ENCODE measurements at regions not wholly inside any gene's neighbourhood (a gene's known extent, or its start where the extent isn't known, plus 50 kb on each side); places are given as distances from the start of the nearest gene placed in this dataset.

GRCh38 chr20:11820838-11821237 is 96.9 kb upstream of the BTBD3 start:
- DNase-seq = no peak

- DNase-seq = no peak
These were observed 95.2 kb upstream of the BTBD3 start for GRCh38 chr20:11822540-11822794.

- DNase-seq = no peak
These were observed 91.4 kb upstream of the BTBD3 start for GRCh38 chr20:11826334-11826733.

- DNase-seq = no peak
These were observed 85.3 kb upstream of the BTBD3 start for GRCh38 chr20:11832397-11832796.

- no peak for DNase-seq
These were observed 84.8 kb upstream of the BTBD3 start for GRCh38 chr20:11832851-11833250.

GRCh38 chr20:11833825-11834224 is 83.9 kb upstream of the BTBD3 start:
- no peak for DNase-seq

GRCh38 chr20:11838076-11838636 is 79.5 kb upstream of the BTBD3 start:
- DNase-seq = no peak

GRCh38 chr20:11841972-11842461 is 75.7 kb upstream of the BTBD3 start:
- no peak for DNase-seq

GRCh38 chr20:11843289-11843688 is 74.4 kb upstream of the BTBD3 start:
- no peak for DNase-seq

- no peak for DNase-seq
These were observed 73.0 kb upstream of the BTBD3 start for GRCh38 chr20:11844691-11845090.

GRCh38 chr20:11845340-11845739 is 72.4 kb upstream of the BTBD3 start:
- no peak for DNase-seq

- DNase-seq = no peak
These were observed 71.6 kb upstream of the BTBD3 start for GRCh38 chr20:11846131-11846530.

- no peak for DNase-seq
These were observed 69.9 kb upstream of the BTBD3 start for GRCh38 chr20:11847827-11848226.

- no peak for DNase-seq
These were observed 68.3 kb upstream of the BTBD3 start for GRCh38 chr20:11849270-11849915.

- DNase-seq = no peak
These were observed 67.6 kb upstream of the BTBD3 start for GRCh38 chr20:11849976-11850670.

- no peak for DNase-seq
These were observed 66.8 kb upstream of the BTBD3 start for GRCh38 chr20:11850901-11851300.

- no peak for DNase-seq
These were observed 66.0 kb upstream of the BTBD3 start for GRCh38 chr20:11851646-11852045.

- DNase-seq = no peak
These were observed 65.5 kb upstream of the BTBD3 start for GRCh38 chr20:11852189-11852588.

GRCh38 chr20:11852811-11853210 is 64.9 kb upstream of the BTBD3 start:
- DNase-seq = no peak

- DNase-seq = no peak
These were observed 64.3 kb upstream of the BTBD3 start for GRCh38 chr20:11853359-11853758.

- DNase-seq = no peak
These were observed 56.2 kb upstream of the BTBD3 start for GRCh38 chr20:11861479-11861878.

GRCh38 chr20:11867291-11867919 is 50.3 kb upstream of the BTBD3 start:
- DNase-seq = no peak
